Neuronal stem cell (in vitro differentiated cells): ENCODE measurements at regions not wholly inside any gene's neighbourhood (a gene's known extent, or its start where the extent isn't known, plus 50 kb on each side); places are given as distances from the start of the nearest gene placed in this dataset.

Source experiments
- DNase-seq: peaks from one replicate; pipeline ENCODE4 v3.0.0-alpha.2; 2013; ENCODE audit warnings: low spot score
- H2AFZ ChIP-seq: one replicate; pipeline ENCODE4 v1.6.1; 2013; ENCODE audit warnings: mild to moderate bottlenecking, low read length, inconsistent platforms
- H2AK5ac ChIP-seq: 2 replicates; pipeline ENCODE4 v1.6.1; 2013; ENCODE audit warnings: low read depth, mild to moderate bottlenecking, inconsistent platforms, low read length, moderate library complexity, mixed read lengths
- H2BK120ac ChIP-seq: 2 replicates; pipeline ENCODE4 v1.6.1; 2013; ENCODE audit warnings: low read depth, mild to moderate bottlenecking, inconsistent platforms, low read length, moderate library complexity, mixed read lengths
- H2BK12ac ChIP-seq: one replicate; pipeline ENCODE4 v1.6.1; 2013; ENCODE audit warnings: low read length, inconsistent platforms
- H2BK15ac ChIP-seq: 2 replicates; pipeline ENCODE4 v1.6.1; 2013; ENCODE audit warnings: mild to moderate bottlenecking, low read length, inconsistent platforms, mixed read lengths
- H2BK5ac ChIP-seq: one replicate; pipeline ENCODE4 v1.6.1; 2013; ENCODE audit warnings: inconsistent platforms, mild to moderate bottlenecking, low read length, moderate library complexity
- H3K14ac ChIP-seq: one replicate; pipeline ENCODE4 v1.6.1; 2013; ENCODE audit warnings: low read length, inconsistent platforms
- H3K18ac ChIP-seq: 2 replicates; pipeline ENCODE4 v1.6.1; 2013; ENCODE audit warnings: low read length, inconsistent platforms
- H3K23ac ChIP-seq: 2 replicates; pipeline ENCODE4 v1.6.1; 2013; ENCODE audit warnings: low read depth, mild to moderate bottlenecking, mixed read lengths, low read length, inconsistent platforms; ENCODE audit not compliant: poor library complexity
- H3K27ac ChIP-seq: replicated peaks from 3 replicates; pipeline ENCODE4 v1.5.1; 2013; ENCODE audit warnings: low read length, inconsistent platforms
- H3K27me3 ChIP-seq, 3 experiments: 2 replicates each; pipeline ENCODE4 v1.6.1; 2013; ENCODE audit warnings: low read length in 3 of 3, mild to moderate bottlenecking in 2 of 3, inconsistent platforms in 1 of 3, low read depth in 1 of 3, mixed read lengths in 1 of 3, moderate library complexity in 1 of 3; ENCODE audit not compliant: control insufficient read depth in 3 of 3, insufficient read depth in 3 of 3
- H3K36me3 ChIP-seq, 2 donors: replicated peaks in 1 of 2; 2 replicates each; pipeline ENCODE4 v1.6.1; 2013; ENCODE audit warnings: low read length in 2 of 2; ENCODE audit not compliant: control insufficient read depth in 2 of 2, insufficient read depth in 2 of 2
- H3K4ac ChIP-seq: 2 replicates; pipeline ENCODE4 v1.6.1; 2013; ENCODE audit warnings: inconsistent platforms, mild to moderate bottlenecking, low read length, moderate library complexity
- H3K4me1 ChIP-seq, 2 donors: 1 replicate in 1 of 2; 2 replicates in 1 of 2; pipeline ENCODE4 v1.6.1; 2013; ENCODE audit warnings: low read length in 2 of 2, low read depth in 1 of 2; ENCODE audit not compliant: control insufficient read depth in 2 of 2, insufficient read depth in 1 of 2
- H3K4me2 ChIP-seq: one replicate; pipeline ENCODE4 v1.6.1; 2013; ENCODE audit warnings: mild to moderate bottlenecking, low read length, inconsistent platforms; ENCODE audit not compliant: insufficient read depth, poor library complexity, severe bottlenecking
- H3K4me3 ChIP-seq, 2 donors: 2 replicates each; pipeline ENCODE4 v1.5.1; 2013; ENCODE audit warnings: low read length in 2 of 2, mild to moderate bottlenecking in 2 of 2, inconsistent platforms in 1 of 2, moderate library complexity in 1 of 2
- H3K79me1 ChIP-seq: one replicate; pipeline ENCODE4 v1.6.1; 2013; ENCODE audit warnings: low read depth, mild to moderate bottlenecking, inconsistent platforms, low read length, moderate library complexity
- H3K9ac ChIP-seq: one replicate; pipeline ENCODE4 v1.6.1; 2013; ENCODE audit warnings: mild to moderate bottlenecking, low read depth, low read length, inconsistent platforms; ENCODE audit not compliant: poor library complexity
- H3K9me3 ChIP-seq, 2 donors: replicated peaks in 1 of 2; 2 replicates each; pipeline versions ENCODE3 to v1.6.1; 2013; ENCODE audit warnings: low read length in 2 of 2, mild to moderate bottlenecking in 2 of 2, inconsistent platforms in 1 of 2, low read depth in 1 of 2, mixed read lengths in 1 of 2, moderate library complexity in 1 of 2; ENCODE audit not compliant: control insufficient read depth in 2 of 2, insufficient read depth in 1 of 2
- H4K8ac ChIP-seq: one replicate; pipeline ENCODE4 v1.6.1; 2013; ENCODE audit warnings: low read depth, mild to moderate bottlenecking, inconsistent platforms, low read length, moderate library complexity
- H4K91ac ChIP-seq: one replicate; pipeline ENCODE4 v1.6.1; 2013; ENCODE audit warnings: low read length, low read depth, mild to moderate bottlenecking, inconsistent platforms; ENCODE audit not compliant: poor library complexity
- WGBS, 2 donors: extraction: QIAGEN DNeasy Blood & Tissue Kit; methylation state at CpG; one replicate each; pipeline ENCODE4 v1.1.7; 2013; ENCODE audit warnings: missing lambda C conversion rate in 2 of 2, mixed read lengths in 1 of 2; ENCODE audit not compliant: insufficient read length in 2 of 2, insufficient replicate concordance in 1 of 2; ENCODE audit errors: extremely low coverage in 2 of 2; 5-methylcytosine and 5-hydroxymethylcytosine counted together

DNA sequence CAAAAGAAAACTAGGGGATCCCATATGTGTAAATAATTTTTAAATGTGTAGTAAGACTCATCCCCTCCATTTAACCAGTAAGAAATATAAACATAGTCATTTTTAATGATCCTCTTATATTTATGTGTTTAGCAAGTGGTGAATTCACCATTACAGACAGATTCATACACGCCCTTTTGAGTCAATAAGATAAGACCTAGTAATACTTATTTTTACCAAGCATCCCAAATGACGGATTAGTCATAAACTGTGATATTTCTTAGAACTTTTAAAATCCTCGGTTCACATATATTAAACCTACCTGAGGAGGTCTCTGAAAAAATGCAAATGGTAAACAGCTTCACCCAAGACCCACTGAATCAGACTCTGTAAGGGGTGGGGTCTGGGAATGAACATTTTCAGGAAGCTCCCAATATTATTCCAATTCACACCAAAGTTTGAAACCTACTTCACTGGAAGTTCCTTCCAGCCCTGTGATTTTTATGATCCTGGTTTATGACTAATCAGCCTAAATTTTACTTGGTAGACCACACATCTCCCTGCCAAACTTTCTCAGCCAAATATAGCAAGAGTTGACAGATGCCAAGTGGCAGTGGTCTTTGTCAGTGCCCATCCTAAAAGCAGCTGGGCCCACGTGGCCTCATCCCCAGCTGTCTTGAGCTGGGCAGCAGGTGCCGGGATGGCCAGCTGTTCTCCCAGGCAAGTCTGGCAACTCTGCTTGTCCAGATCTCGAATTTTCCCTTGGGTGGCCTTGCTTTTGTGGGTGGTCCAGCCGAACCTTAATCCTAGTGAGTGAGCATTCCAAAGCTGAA lies 559.0 kb upstream of the RGMB start:
- Histone ChIP-seq H2BK120ac (no peak overlapping the region), H3K79me1 (no peaks in the 10 kb centered on the region), H3K18ac (no peak overlapping the region), H3K23ac (no peak overlapping the region), H2BK12ac (no peak overlapping the region), H2BK15ac (no peak overlapping the region), H4K91ac (no peak overlapping the region), H3K4me1 (no peaks in the 10 kb centered on the region), H3K4ac (no peak overlapping the region), H3K4me2 (no peak overlapping the region), H3K27ac (no peak overlapping the region), H3K9ac (no peak overlapping the region), H3K36me3 (no peaks in the 10 kb centered on the region), H2BK5ac (no peak overlapping the region), H3K27me3 (no peaks in the 10 kb centered on the region), H2AK5ac (no peak overlapping the region), H4K8ac (no peak overlapping the region), H2AFZ (no peak overlapping the region), H3K9me3 (no peaks in the 10 kb centered on the region), H3K4me3 (peak overlapping the region in 1 of 2 donors; percentile 16), H3K14ac (no peak overlapping the region)
- WGBS, 2 donors: no CpG with 5 or more reads among the region's 7 CpGs
- DNase-seq: no peak

DNA sequence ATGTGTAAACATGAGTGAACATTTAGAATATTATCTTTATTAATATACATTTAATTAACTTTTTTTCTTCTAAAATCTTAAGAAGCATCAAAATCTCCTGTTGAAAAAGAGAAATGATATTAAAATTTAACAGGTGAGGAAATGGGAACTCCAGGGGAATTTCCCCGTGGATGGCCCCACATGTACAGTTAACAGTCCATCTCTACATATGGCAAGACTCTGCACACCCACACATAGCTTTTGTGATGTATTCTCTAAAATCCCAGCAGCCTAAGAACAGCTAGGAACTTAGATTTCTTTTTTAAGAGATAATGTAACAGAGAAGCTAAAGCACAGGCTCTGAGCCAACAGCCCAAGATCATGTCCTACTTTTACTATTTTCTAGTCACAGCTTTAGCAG lies 556.3 kb upstream of the RGMB start:
- Histone ChIP-seq H3K27me3 (no peaks in the 10 kb centered on the region), H3K36me3 (no peaks in the 10 kb centered on the region), H3K9ac (no peak overlapping the region), H2BK15ac (no peak overlapping the region), H3K27ac (no peak overlapping the region), H4K8ac (no peak overlapping the region), H4K91ac (no peak overlapping the region), H2BK120ac (no peak overlapping the region), H3K9me3 (no peaks in the 10 kb centered on the region), H3K79me1 (no peaks in the 10 kb centered on the region), H3K4me3 (no peak overlapping the region), H3K4me2 (no peak overlapping the region), H3K23ac (no peak overlapping the region), H3K14ac (no peak overlapping the region), H3K4ac (no peak overlapping the region), H3K18ac (no peak overlapping the region), H2BK12ac (no peak overlapping the region), H2BK5ac (no peak overlapping the region), H3K4me1 (no peaks in the 10 kb centered on the region), H2AK5ac (no peak overlapping the region), H2AFZ (no peak overlapping the region)
- WGBS, 2 donors: no CpG with 5 or more reads among the region's 1 CpG
- no peak for DNase-seq

- no peak overlapping the region for H2BK120ac ChIP-seq
- H2BK5ac ChIP-seq: no peak overlapping the region
- H3K4me1 ChIP-seq: no peaks in the 10 kb centered on the region
- no peak overlapping the region for H2AFZ ChIP-seq
- no peak overlapping the region for H3K23ac ChIP-seq
- H3K14ac ChIP-seq: no peak overlapping the region
- no peaks in the 10 kb centered on the region for H3K79me1 ChIP-seq
- H2BK15ac ChIP-seq: no peak overlapping the region
- H3K9me3 ChIP-seq: no peaks in the 10 kb centered on the region
- no peak for DNase-seq
- no peaks in the 10 kb centered on the region for H3K27me3 ChIP-seq
- no peak overlapping the region for H3K4me2 ChIP-seq
- no peak overlapping the region for H3K9ac ChIP-seq
- no peak overlapping the region for H3K18ac ChIP-seq
- H3K4ac ChIP-seq: no peak overlapping the region
- no CpG with 5 or more reads among the region's 2 CpGs for WGBS, 2 donors
- no peak overlapping the region for H4K91ac ChIP-seq
- no peaks in the 10 kb centered on the region for H3K36me3 ChIP-seq
- H3K4me3 ChIP-seq: no peak overlapping the region
- no peak overlapping the region for H2AK5ac ChIP-seq
- H2BK12ac ChIP-seq: no peak overlapping the region
- no peak overlapping the region for H4K8ac ChIP-seq
- no peak overlapping the region for H3K27ac ChIP-seq
Observed at GRCh38 chr5:98218838-98219237, 554.6 kb upstream of the RGMB start.

DNA sequence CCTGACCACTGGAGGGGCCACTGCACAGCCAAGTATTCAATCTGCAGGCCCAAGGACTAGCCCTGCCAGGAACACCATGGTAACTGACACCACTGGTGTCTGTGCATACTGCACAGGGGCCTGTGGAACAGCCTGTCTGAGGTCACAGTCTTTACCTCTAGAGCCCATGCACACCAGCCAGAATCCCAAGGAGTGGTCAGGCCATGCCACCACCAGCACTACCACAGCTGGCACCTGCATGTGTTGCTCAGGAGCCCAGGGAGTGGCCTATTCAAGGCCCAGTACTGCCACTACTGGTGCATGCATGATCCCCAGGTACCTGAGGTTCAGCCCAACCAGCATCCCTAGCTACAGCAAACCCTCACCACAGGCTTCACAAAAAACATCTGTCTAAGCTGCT lies 546.0 kb upstream of the RGMB start:
- H2AFZ ChIP-seq: no peak overlapping the region
- no peak overlapping the region for H3K4me3 ChIP-seq
- no peak overlapping the region for H3K27ac ChIP-seq
- H2BK5ac ChIP-seq: no peak overlapping the region
- H3K4me2 ChIP-seq: no peak overlapping the region
- no peaks in the 10 kb centered on the region for H3K27me3 ChIP-seq
- H3K4ac ChIP-seq: no peak overlapping the region
- H2AK5ac ChIP-seq: peak overlapping the region; percentile 75
- no peak overlapping the region for H4K8ac ChIP-seq
- no peaks in the 10 kb centered on the region for H3K79me1 ChIP-seq
- peak overlapping the region; percentile 1 for H2BK12ac ChIP-seq
- H2BK15ac ChIP-seq: no peak overlapping the region
- no peak overlapping the region for H3K9ac ChIP-seq
- no peak overlapping the region for H4K91ac ChIP-seq
- no peak overlapping the region for H3K23ac ChIP-seq
- no peak overlapping the region for H3K18ac ChIP-seq
- H3K9me3 ChIP-seq: peaks cover 4 to 17% of the 10 kb centered on the region in 2 donors
- H3K4me1 ChIP-seq: no peaks in the 10 kb centered on the region
- DNase-seq: no peak
- H3K36me3 ChIP-seq: no peaks in the 10 kb centered on the region
- no peak overlapping the region for H3K14ac ChIP-seq
- H2BK120ac ChIP-seq: no peak overlapping the region
